HCT116 (cell line): ENCODE measurements at regions not wholly inside any gene's neighbourhood (a gene's known extent, or its start where the extent isn't known, plus 50 kb on each side); places are given as distances from the start of the nearest gene placed in this dataset.

ENCODE experiments used
- ATAC-seq: fragments of 200-7000 bp; cut with Tn5 transposase; 2 replicates; pipeline ENCODE4 v1.9.1; 2020; ENCODE audit warnings: mild to moderate bottlenecking, moderate library complexity
- BruUV-seq: library from RNA; stranded (reverse); fragments of 400-500 nt; replicated peaks from 2 replicates; lab custom pipeline; 2021; lab: Mats Ljungman, UMichigan
- CTCF ChIA-PET: fragments of 300-600 bp; sonication (Branson Sonifier 250); formaldehyde crosslinking; loops from one replicate; lab custom pipeline; 2021; ENCODE audit warnings: antibody characterized with exemption; lab: Charles Lee
- POLR2A ChIA-PET: fragments of 300-600, 350-600 bp; sonication (Branson Sonifier 250); formaldehyde crosslinking; loops from one replicate; lab custom pipeline; 2021; ENCODE audit warnings: antibody characterized with exemption; lab: Charles Lee
- RAD21 ChIA-PET, 2 experiments: fragments of 300-600 bp; sonication (Branson Sonifier 250); formaldehyde crosslinking; loops; one replicate each; lab custom pipeline; 2023; ENCODE audit warnings: low total read pairs in 2 of 2; ENCODE audit not compliant: uncharacterized antibody in 2 of 2, unreplicated experiment in 2 of 2, low non-redundant PET in 1 of 2; lab: Charles Lee
- DNase-seq: peaks from one replicate; pipeline ENCODE4 v3.0.0-alpha.2; 2010; ENCODE audit warnings: low read depth, low spot score
- H2AFZ ChIP-seq: fragments of 200-600 bp; shearing (Covaris generic), sonication (generic); 2 replicates; pipeline ENCODE4 v1.6.1; 2017; ENCODE audit warnings: low read depth, mixed run types, mixed read lengths, antibody characterized with exemption, low read length; ENCODE audit not compliant: poor library complexity, severe bottlenecking
- H3K27ac ChIP-seq: 2 replicates; pipeline ENCODE4 v1.5.1; 2012; ENCODE audit warnings: low read depth, low read length
- H3K27me3 ChIP-seq: fragments of 200-600 bp; sonication (generic); 2 replicates; pipeline ENCODE4 v1.6.1; 2016; ENCODE audit warnings: mixed run types, low read length, mixed read lengths; ENCODE audit not compliant: insufficient read depth
- H3K36me3 ChIP-seq, 2 experiments: fragments of 200-500 bp in 1 of 2; fragments of 200-600 bp in 1 of 2; sonication (Bioruptor generic) in 1 of 2; sonication (generic) in 1 of 2; 2 replicates each; pipeline versions ENCODE4 v1.5.1 to v1.6.1; 2014 to 2016; ENCODE audit warnings: low read length in 2 of 2, inconsistent platforms in 1 of 2, mixed read lengths in 1 of 2, mixed run types in 1 of 2; ENCODE audit not compliant: insufficient read depth in 2 of 2, control insufficient read depth in 1 of 2
- H3K4me1 ChIP-seq, 2 experiments: fragments of 200-600 bp in 1 of 2; sonication (generic) in 1 of 2; 2 replicates each; pipeline versions ENCODE4 v1.5.1 to v1.6.1; 2012 to 2017; ENCODE audit warnings: low read length in 2 of 2, inconsistent platforms in 1 of 2, mild to moderate bottlenecking in 1 of 2, mixed read lengths in 1 of 2, mixed run types in 1 of 2, moderate library complexity in 1 of 2; ENCODE audit not compliant: insufficient read depth in 2 of 2, control insufficient read depth in 1 of 2
- H3K4me2 ChIP-seq: fragments of 200-600 bp; sonication (generic); 2 replicates; pipeline ENCODE4 v1.6.1; 2017; ENCODE audit warnings: mixed run types, low read length, mixed read lengths
- H3K4me3 ChIP-seq, 2 experiments: fragments of 200-600 bp in 1 of 2; sonication (generic) in 1 of 2; replicated peaks in 1 of 2; 2 replicates each; pipeline ENCODE4 v1.5.1; 2011 to 2016; ENCODE audit warnings: low read length in 2 of 2, control low read depth in 1 of 2, low read depth in 1 of 2, mild to moderate bottlenecking in 1 of 2, mixed read lengths in 1 of 2, mixed run types in 1 of 2
- H3K79me2 ChIP-seq: fragments of 200-600 bp; sonication (generic); 2 replicates; pipeline ENCODE4 v1.6.1; 2017; ENCODE audit warnings: mild to moderate bottlenecking, mixed run types, low read length, moderate library complexity, mixed read lengths; ENCODE audit not compliant: insufficient read depth
- H3K9ac ChIP-seq: fragments of 200-600 bp; sonication (generic); 2 replicates; pipeline ENCODE4 v1.6.1; 2016; ENCODE audit warnings: low read length, mixed read lengths
- H3K9me2 ChIP-seq: fragments of 200-600 bp; sonication (generic), shearing (Covaris generic); 2 replicates; pipeline ENCODE4 v1.6.1; 2017; ENCODE audit warnings: mixed run types, mild to moderate bottlenecking, moderate library complexity; ENCODE audit not compliant: insufficient read depth
- H3K9me3 ChIP-seq, 2 experiments: fragments of 200-500 bp in 1 of 2; fragments of 200-600 bp in 1 of 2; sonication (Bioruptor generic) in 1 of 2; sonication (generic) in 1 of 2; 2 replicates each; pipeline ENCODE4 v1.6.1; 2014 to 2017; ENCODE audit warnings: low read length in 2 of 2, mixed read lengths in 2 of 2, inconsistent platforms in 1 of 2, low read depth in 1 of 2, mild to moderate bottlenecking in 1 of 2, mixed run types in 1 of 2, moderate library complexity in 1 of 2; ENCODE audit not compliant: control insufficient read depth in 1 of 2, insufficient read depth in 1 of 2
- H4K20me1 ChIP-seq: fragments of 200-600 bp; sonication (generic), shearing (Covaris generic); 2 replicates; pipeline ENCODE4 v1.6.1; 2017; ENCODE audit warnings: mixed run types, mild to moderate bottlenecking, moderate library complexity; ENCODE audit not compliant: insufficient read depth
- CBX3 ChIP-seq: IDR thresholded peaks from 2 replicates; pipeline ENCODE4 v1.6.1; 2012; ENCODE audit warnings: low read depth
- CEBPB ChIP-seq: IDR thresholded peaks from 2 replicates; pipeline ENCODE4 v1.6.1; 2012; ENCODE audit warnings: low read depth
- ELF1 ChIP-seq: IDR thresholded peaks from 2 replicates; pipeline ENCODE4 v1.6.1; 2012; ENCODE audit warnings: low read depth, borderline replicate concordance
- EZH2phosphoT487 ChIP-seq: fragments of 200-600 bp; IDR thresholded peaks from 2 replicates; pipeline ENCODE4 v1.6.1; 2018; ENCODE audit warnings: antibody characterized with exemption, borderline replicate concordance
- RAD21 ChIP-seq: IDR thresholded peaks from 2 replicates; pipeline ENCODE4 v1.6.1; 2012; ENCODE audit warnings: low read depth, mild to moderate bottlenecking
- TCF7L2 ChIP-seq: IDR thresholded peaks from 2 replicates; pipeline ENCODE4 v1.7.0; 2011; ENCODE audit warnings: borderline replicate concordance, inconsistent platforms; ENCODE audit not compliant: insufficient read depth, insufficient read length; ENCODE audit errors: extremely low read depth
- intact Hi-C: fragments of 100-400 bp; cut with micrococcal nuclease; formaldehyde crosslinking; loops from 2 replicates; pipeline ENCODE4 v1.10.0; 2022
- TF ChIP-seq, protein P1 (sequence below): IDR thresholded peaks from 2 replicates; pipeline ENCODE4 v1.6.1; 2011; ENCODE audit warnings: mild to moderate bottlenecking, low read length, moderate library complexity; ENCODE audit not compliant: insufficient replicate concordance; ENCODE audit errors: extremely low read depth
- TF ChIP-seq, protein P2 (sequence below): IDR thresholded peaks from 2 replicates; pipeline ENCODE4 v1.6.1; 2012
- TF ChIP-seq, protein P3 (sequence below), 3 experiments: fragments of 200-600 bp in 1 of 3; sonication (generic) in 1 of 3; IDR thresholded peaks in 2 of 3; conservative IDR thresholded peaks in 1 of 3; 2 replicates each; pipeline ENCODE4 v1.5.1; 2012 to 2017; ENCODE audit warnings: low read depth in 2 of 3, low read length in 2 of 3, antibody characterized with exemption in 1 of 3, borderline replicate concordance in 1 of 3, control low read depth in 1 of 3, mild to moderate bottlenecking in 1 of 3, mixed read lengths in 1 of 3, mixed run types in 1 of 3, moderate library complexity in 1 of 3; ENCODE audit not compliant: insufficient read depth in 1 of 3

- H3K4me1 ChIP-seq: no peaks in the 10 kb centered on the region
- H3K27me3 ChIP-seq: no peaks in the 10 kb centered on the region
- ChIA-PET RAD21 (no interaction called here), CTCF (no interaction called here), POLR2A (no interaction called here)
- TF ChIP-seq RAD21 (no peak), CEBPB (no peak), TCF7L2 (no peak)
- TF ChIP-seq, protein P1, sequence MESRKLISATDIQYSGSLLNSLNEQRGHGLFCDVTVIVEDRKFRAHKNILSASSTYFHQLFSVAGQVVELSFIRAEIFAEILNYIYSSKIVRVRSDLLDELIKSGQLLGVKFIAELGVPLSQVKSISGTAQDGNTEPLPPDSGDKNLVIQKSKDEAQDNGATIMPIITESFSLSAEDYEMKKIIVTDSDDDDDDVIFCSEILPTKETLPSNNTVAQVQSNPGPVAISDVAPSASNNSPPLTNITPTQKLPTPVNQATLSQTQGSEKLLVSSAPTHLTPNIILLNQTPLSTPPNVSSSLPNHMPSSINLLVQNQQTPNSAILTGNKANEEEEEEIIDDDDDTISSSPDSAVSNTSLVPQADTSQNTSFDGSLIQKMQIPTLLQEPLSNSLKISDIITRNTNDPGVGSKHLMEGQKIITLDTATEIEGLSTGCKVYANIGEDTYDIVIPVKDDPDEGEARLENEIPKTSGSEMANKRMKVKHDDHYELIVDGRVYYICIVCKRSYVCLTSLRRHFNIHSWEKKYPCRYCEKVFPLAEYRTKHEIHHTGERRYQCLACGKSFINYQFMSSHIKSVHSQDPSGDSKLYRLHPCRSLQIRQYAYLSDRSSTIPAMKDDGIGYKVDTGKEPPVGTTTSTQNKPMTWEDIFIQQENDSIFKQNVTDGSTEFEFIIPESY: no peak
- TF ChIP-seq, protein P2, sequence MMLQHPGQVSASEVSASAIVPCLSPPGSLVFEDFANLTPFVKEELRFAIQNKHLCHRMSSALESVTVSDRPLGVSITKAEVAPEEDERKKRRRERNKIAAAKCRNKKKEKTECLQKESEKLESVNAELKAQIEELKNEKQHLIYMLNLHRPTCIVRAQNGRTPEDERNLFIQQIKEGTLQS: no peak
- no peak overlapping the region for H2AFZ ChIP-seq
- H3K79me2 ChIP-seq: no peaks in the 10 kb centered on the region
- H3K9me2 ChIP-seq: no peaks in the 10 kb centered on the region
- H3K9me3 ChIP-seq: peaks cover 0 to 6% of the 10 kb centered on the region in 2 experiments; a peak in 1 of 4 replicates
- no peak for ATAC-seq
- no peak overlapping the region for H3K9ac ChIP-seq
- H3K4me3 ChIP-seq: no peak overlapping the region
- DNase-seq: no peak
- intact Hi-C loops: no loop called here
- no peaks in the 10 kb centered on the region for H3K36me3 ChIP-seq
- BruUV-seq: no TSS peak
- H3K4me2 ChIP-seq: no peak overlapping the region
- no peak overlapping the region for H3K27ac ChIP-seq
- no peaks in the 10 kb centered on the region for H4K20me1 ChIP-seq
Measured at GRCh38 chr3:118036215-118036614, 998.4 kb downstream of the IGSF11 start.

- DNase-seq (no peak), ATAC-seq (no peak)
- H3K9me3 ChIP-seq: 0 out of 4 replicates have a peak, but pooled peaks cover 0 to 6% of the 10 kb centered on the region in 2 experiments
- CTCF ChIA-PET: no interaction called here
- no peaks in the 10 kb centered on the region for H3K4me1 ChIP-seq
- no peaks in the 10 kb centered on the region for H3K9me2 ChIP-seq
- no peak overlapping the region for H3K4me2 ChIP-seq
- 0 out of 2 replicates have a peak, but pooled peaks cover under 1% of the 10 kb centered on the region for H3K27me3 ChIP-seq
- H3K4me3 ChIP-seq: no peak overlapping the region
- no peaks in the 10 kb centered on the region for H3K79me2 ChIP-seq
- no peaks in the 10 kb centered on the region for H3K36me3 ChIP-seq
- BruUV-seq: no TSS peak
- intact Hi-C loops: no loop called here
- no peak overlapping the region for H2AFZ ChIP-seq
- TF ChIP-seq CBX3 (no peak), ELF1 (no peak), EZH2phosphoT487 (no peak), CEBPB (no peak)
- TF ChIP-seq, protein P2: no peak
- TF ChIP-seq, protein P3, sequence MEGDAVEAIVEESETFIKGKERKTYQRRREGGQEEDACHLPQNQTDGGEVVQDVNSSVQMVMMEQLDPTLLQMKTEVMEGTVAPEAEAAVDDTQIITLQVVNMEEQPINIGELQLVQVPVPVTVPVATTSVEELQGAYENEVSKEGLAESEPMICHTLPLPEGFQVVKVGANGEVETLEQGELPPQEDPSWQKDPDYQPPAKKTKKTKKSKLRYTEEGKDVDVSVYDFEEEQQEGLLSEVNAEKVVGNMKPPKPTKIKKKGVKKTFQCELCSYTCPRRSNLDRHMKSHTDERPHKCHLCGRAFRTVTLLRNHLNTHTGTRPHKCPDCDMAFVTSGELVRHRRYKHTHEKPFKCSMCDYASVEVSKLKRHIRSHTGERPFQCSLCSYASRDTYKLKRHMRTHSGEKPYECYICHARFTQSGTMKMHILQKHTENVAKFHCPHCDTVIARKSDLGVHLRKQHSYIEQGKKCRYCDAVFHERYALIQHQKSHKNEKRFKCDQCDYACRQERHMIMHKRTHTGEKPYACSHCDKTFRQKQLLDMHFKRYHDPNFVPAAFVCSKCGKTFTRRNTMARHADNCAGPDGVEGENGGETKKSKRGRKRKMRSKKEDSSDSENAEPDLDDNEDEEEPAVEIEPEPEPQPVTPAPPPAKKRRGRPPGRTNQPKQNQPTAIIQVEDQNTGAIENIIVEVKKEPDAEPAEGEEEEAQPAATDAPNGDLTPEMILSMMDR (IDR thresholded peaks at IDR 0.05 in 2 of 3, conservative IDR thresholded peaks at IDR 0.05 in 1 of 3; ENCODE audit: borderline replicate concordance in 1 of 3, insufficient read depth in 1 of 3, low read depth in 2 of 3, low read length in 2 of 3): no peak
- no peak overlapping the region for H3K27ac ChIP-seq
- no peak overlapping the region for H3K9ac ChIP-seq
- RAD21 ChIA-PET: no interaction called here
- POLR2A ChIA-PET: no interaction called here
- no peaks in the 10 kb centered on the region for H4K20me1 ChIP-seq
Measured at GRCh38 chr3:118055381-118055780, 979.3 kb downstream of the IGSF11 start.
